ENCODE measurements at regions not wholly inside any gene's neighbourhood (a gene's known extent, or its start where the extent isn't known, plus 50 kb on each side); places are given as distances from the start of the nearest gene placed in this dataset.
A peak's percentile ranks its signal among the peaks of the same experiment; 100 is the strongest.

- H3K9me3 ChIP-seq (ENCODE audit: insufficient read depth in 2 of 2, low read depth in 1 of 2, low read length in 1 of 2), result no peaks in the 10 kb centered on the region
- no peaks in the 10 kb centered on the region; a peak in 1 of 7 replicates for H3K27me3 ChIP-seq (replicated peaks in 1 of 4; ENCODE audit: control insufficient read depth in 3 of 4, extremely low read depth in 1 of 4, insufficient read depth in 3 of 4, low read length in 3 of 4)
- no peak overlapping the region for H2BK12ac ChIP-seq (ENCODE audit: low read depth, low read length)
- no peak overlapping the region for H4K8ac ChIP-seq (ENCODE audit: extremely low read depth, insufficient read depth, low read length)
- no peaks in the 10 kb centered on the region for H4K20me1 ChIP-seq (replicated peaks in 1 of 2; ENCODE audit: control insufficient read depth in 1 of 2, insufficient read depth in 2 of 2, low read length in 2 of 2)
- H2BK20ac ChIP-seq (ENCODE audit: low read length), result no peak overlapping the region
- H3K23ac ChIP-seq (ENCODE audit: insufficient read length), result no peak overlapping the region
- no peak overlapping the region for H3K9ac ChIP-seq (replicated peaks in 1 of 4; ENCODE audit: extremely low read depth in 1 of 4, low read depth in 3 of 4, low read length in 3 of 4)
- DNase-seq (ENCODE audit: low read depth in 1 of 2, low spot score in 2 of 2), result no peak
- no peak overlapping the region; the same call in 1 of the 2 replicates for H3K18ac ChIP-seq (ENCODE audit: extremely low read depth, low read length)
- H2BK120ac ChIP-seq (replicated peaks; ENCODE audit: low read depth, low read length), result no peak overlapping the region
- H2AFZ ChIP-seq (ENCODE audit: low read length), result peak overlapping the region; percentile 94
- no peak overlapping the region for H3K27ac ChIP-seq (ENCODE audit: low read depth, low read length)
- WGBS, 2 experiments (ENCODE audit: extremely low coverage in 1 of 2, insufficient coverage in 1 of 2, insufficient read length in 1 of 2, insufficient replicate concordance in 2 of 2, low coverage in 1 of 2, low lambda C conversion rate in 2 of 2, missing lambda C conversion rate in 1 of 2), result 29% methylated on average over 5 of the region's 5 CpGs; no CpG with 5 or more reads in 1 of the 2 experiments
- no peaks in the 10 kb centered on the region for H3K23me2 ChIP-seq (ENCODE audit: low read depth, low read length)
- H3K36me3 ChIP-seq (ENCODE audit: control insufficient read depth in 2 of 4, insufficient read depth in 4 of 4, low read length in 3 of 4), result no peaks in the 10 kb centered on the region
- no peaks in the 10 kb centered on the region for H3K79me2 ChIP-seq (ENCODE audit: control insufficient read depth in 1 of 2, insufficient read depth in 2 of 2, low read length in 2 of 2)
- no peak overlapping the region for H2BK5ac ChIP-seq (ENCODE audit: low read depth, low read length)
- no peak overlapping the region for H4K91ac ChIP-seq (replicated peaks; ENCODE audit: insufficient read length, low read length)
- H2BK15ac ChIP-seq (ENCODE audit: low read length), result no peak overlapping the region
- no peak overlapping the region for H3K4me3 ChIP-seq (ENCODE audit: extremely low read depth in 1 of 4, insufficient read depth in 2 of 4, low read depth in 3 of 4, low read length in 4 of 4)
- H3K14ac ChIP-seq (ENCODE audit: insufficient read length), result no peak overlapping the region
- no peak overlapping the region for H3K4ac ChIP-seq (replicated peaks; ENCODE audit: insufficient read length, low read depth, low read length)
- peak; percentile 63 for TF ChIP-seq USF2 (IDR thresholded peaks at IDR 0.05; ENCODE audit: low read length)
- TF ChIP-seq FOSL1 (IDR thresholded peaks at IDR 0.05; ENCODE audit: insufficient read depth, low read depth, low read length), result no peak
- no peak for TF ChIP-seq KDM4A (IDR thresholded peaks at IDR 0.05; ENCODE audit: low read depth, low read length, severe bottlenecking)
- TF ChIP-seq ZNF274 (IDR thresholded peaks at IDR 0.05; ENCODE audit: borderline replicate concordance, extremely low read depth, low read length), result no peak
- TF ChIP-seq RAD21 (IDR thresholded peaks at IDR 0.05 in 1 of 2, conservative IDR thresholded peaks at IDR 0.05 in 1 of 2; ENCODE audit: low read depth in 2 of 2, low read length in 2 of 2), result no peak
- no peak for TF ChIP-seq ATF3 (IDR thresholded peaks at IDR 0.05; ENCODE audit: insufficient read depth, low read depth, low read length)
- TF ChIP-seq SIX5 (IDR thresholded peaks at IDR 0.05; ENCODE audit: low read depth, low read length), result peak; percentile 58; the same call in 1 of the 2 replicates
- no peak for TF ChIP-seq RXRA (IDR thresholded peaks at IDR 0.05; ENCODE audit: insufficient read depth, low read depth, low read length)
- POLR2A ChIA-PET (ENCODE audit: partially characterized antibody), result interaction anchor here (1.0 kb wide), 1 partner anchor 12 kb away, joined by 4 read pairs; no protein-coding TSS in a partner anchor
- H3K4me1 ChIP-seq (replicated peaks in 1 of 4; ENCODE audit: control insufficient read depth in 3 of 4, insufficient read depth in 4 of 4, low read length in 3 of 4), result peaks cover 0 to 4% (median 0%) of the 10 kb centered on the region in 4 experiments; a peak in 2 of 7 replicates
- CTCF ChIA-PET (ENCODE audit: partially characterized antibody), result interaction anchor here (0.9 to 1.9 kb wide), 2 partner anchors 12 to 40 kb away, joined by 3 to 9 read pairs; no protein-coding TSS in a partner anchor
- peak overlapping the region in 1 of 2 experiments; percentile 37; a peak in 2 of 4 replicates for H3K4me2 ChIP-seq (ENCODE audit: insufficient read depth in 1 of 2, low read depth in 2 of 2, low read length in 2 of 2)
- H2AK5ac ChIP-seq (ENCODE audit: low read depth, low read length), result no peak overlapping the region
- peak; percentile 86 for FAIRE-seq
- no peak overlapping the region for H4K5ac ChIP-seq (ENCODE audit: insufficient read length, low read depth, low read length)
- no peaks in the 10 kb centered on the region for H3K79me1 ChIP-seq (ENCODE audit: low read depth, low read length)
- no peak overlapping the region for H3K56ac ChIP-seq (replicated peaks; ENCODE audit: insufficient read length, low read depth, low read length)
Observed at GRCh38 chr1:175848329-175848728, 104.9 kb upstream of the TNR start.
